NCI-H526 (cell line): ENCODE measurements at regions not wholly inside any gene's neighbourhood (a gene's known extent, or its start where the extent isn't known, plus 50 kb on each side); places are given as distances from the start of the nearest gene placed in this dataset.
"Not testable (repeated sequence)": the region's sequence is repeated elsewhere in the genome, so short reads cannot be mapped to it uniquely, and the experiment has no call there.

Experiments used
- DNase-seq, 2 experiments: peaks; one replicate each; lab custom pipeline; 2025; lab: John Stamatoyannopoulos, UW

- no peak for DNase-seq
Measured at GRCh38 chr4:187666697-187667494, 328.7 kb upstream of the ZFP42 start.

DNA sequence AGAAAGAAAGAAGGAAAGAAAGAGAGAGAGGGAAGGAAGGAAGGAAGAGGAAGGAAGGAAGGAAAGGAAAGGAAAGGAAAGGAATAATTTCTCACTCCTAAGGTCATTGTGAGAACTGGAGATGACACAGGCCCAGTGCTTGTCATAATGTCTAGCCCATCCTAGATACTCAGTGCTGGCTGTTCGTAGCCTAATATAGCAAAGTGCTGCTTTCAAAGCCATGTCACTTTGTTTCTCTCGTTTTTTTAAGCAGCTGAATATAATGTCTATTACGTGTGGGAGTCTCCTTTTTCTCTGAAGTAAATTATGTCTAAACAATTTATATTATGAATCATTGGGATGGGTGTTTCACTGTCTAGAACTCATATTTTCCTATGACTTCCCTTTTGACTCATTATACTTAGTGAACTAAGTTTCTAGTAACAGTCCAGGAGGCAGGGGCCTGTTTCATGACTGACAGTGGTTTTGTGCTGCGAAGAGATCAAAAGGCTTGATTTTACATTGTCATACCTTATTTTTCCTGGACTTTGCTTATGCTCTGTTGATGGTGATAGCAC lies 327.0 kb upstream of the ZFP42 start:
- DNase-seq: no peak

DNA sequence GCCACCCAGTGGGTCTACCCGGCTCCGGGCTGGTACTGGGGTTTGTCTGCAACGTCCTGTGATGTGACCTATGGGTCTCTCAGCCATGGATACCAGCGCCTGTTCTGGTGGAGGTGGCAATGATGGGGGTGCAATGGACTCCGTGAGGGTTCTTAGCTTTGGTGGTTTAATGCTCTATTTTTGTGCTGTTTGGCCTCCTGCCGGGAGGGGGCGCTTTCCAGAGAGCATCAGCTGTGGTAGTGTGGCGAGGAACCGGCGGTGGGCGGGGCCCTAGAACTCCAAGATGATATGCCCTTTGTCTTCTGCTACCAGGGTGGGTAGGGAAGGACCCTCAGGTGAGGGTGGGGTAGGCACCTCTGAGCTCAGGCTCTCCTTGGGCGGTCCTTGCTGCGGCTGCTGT lies 324.1 kb upstream of the ZFP42 start:
- not testable (repeated sequence) for DNase-seq

GRCh38 chr4:187671958-187672357 lies 323.6 kb upstream of the ZFP42 start:
- not testable (repeated sequence) for DNase-seq

DNA sequence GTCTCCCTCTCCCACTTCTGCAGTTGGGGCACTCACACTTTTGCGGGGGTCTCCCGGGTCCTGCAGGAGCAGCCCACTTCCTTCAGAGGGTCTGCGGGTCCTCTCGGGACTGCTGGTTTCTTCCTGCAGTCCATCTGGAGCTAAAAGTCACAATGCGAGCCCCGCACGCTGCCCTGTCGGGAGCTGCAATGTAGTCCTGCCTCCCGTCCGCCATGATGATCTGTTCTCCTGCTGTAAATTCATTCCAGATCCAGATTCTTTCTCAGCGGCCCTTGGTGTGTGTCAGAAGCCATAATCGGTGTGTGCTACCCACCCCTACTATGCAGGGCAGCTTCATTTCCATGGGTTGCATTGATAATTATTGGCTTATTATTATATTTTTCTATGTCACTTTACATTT lies 323.0 kb upstream of the ZFP42 start:
- DNase-seq: not testable (repeated sequence)

DNA sequence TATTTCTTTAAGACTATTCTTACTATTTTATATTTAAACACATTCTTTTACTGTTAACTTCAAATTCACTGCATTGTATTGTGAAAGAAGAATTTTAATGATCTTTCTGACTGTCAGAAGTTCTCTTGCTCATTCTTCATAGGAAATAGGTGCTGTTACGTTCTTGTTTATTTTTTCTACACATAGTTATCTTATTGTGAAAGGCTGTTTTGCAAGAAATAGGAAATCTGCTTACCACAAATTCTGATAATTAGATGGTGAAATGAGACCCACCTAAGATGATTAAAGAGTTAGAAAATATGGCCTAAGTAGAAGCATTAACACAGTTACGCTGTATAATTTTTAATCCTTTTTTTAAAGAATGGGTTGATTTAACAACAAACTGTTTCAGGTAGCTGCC lies 316.1 kb upstream of the ZFP42 start:
- DNase-seq: no peak

- no peak for DNase-seq
Measured at GRCh38 chr4:187685247-187685646, 310.3 kb upstream of the ZFP42 start.

- no peak for DNase-seq
Measured at GRCh38 chr4:187687697-187688096, 307.9 kb upstream of the ZFP42 start.

DNA sequence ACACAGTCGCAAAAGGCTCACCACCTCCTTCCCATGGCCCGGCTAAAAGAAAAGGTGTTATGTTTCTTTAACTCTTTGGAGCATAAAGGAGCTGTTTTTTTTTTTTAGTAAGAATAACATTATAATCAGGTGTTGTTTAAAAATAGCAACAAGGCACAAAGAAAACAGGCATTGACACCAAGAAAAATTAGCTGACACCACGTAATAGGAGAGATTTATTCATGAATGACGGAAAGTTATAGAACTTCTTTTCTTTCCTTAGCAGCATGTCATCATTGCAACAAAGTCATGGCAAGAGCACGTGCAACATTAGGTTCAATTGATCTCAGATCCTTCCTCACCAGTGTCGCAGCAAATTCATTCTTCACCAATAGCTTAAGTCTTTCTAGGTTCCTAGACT lies 302.9 kb upstream of the ZFP42 start:
- DNase-seq: no peak

DNA sequence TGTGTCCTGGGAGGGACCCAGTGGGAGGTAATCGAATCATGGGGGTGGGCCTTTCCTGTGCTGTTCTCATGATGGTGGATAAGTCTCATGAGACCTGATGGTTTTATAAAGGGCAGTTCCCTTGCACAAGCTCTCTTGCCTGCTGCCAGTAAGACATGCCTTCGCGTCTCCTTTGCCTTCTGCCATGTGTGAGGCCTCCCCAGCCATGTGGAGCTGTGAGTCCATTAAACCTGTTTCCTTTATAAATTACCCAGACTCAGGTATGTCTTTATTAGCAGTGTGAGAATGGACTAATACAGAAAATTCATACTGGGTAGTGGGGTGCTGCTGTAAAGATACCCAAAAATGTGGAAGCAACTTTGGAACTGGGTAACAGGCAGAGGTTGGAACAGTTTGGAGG lies 300.0 kb upstream of the ZFP42 start:
- not testable (repeated sequence) for DNase-seq

DNA sequence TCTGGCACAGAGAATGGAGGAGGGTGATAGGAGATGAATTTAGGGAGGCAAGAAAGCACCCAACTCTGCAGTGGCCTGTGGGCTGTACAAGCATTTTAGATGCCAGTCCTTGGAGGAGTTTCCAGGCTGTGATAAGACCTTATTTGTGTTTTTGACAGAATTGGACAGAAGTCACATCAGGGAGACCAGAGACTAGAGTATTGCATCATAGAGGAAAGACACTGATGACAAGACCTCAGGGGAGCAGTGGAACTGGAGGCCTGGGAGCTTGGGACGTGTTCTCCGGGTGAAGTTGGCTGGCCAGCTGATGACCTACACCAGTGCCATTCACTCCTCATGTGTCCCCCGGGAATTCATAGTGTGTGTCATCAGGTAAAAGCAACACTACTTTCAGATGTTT lies 284.0 kb upstream of the ZFP42 start:
- DNase-seq: no peak

GRCh38 chr4:187714957-187715356 lies 280.6 kb upstream of the ZFP42 start:
- DNase-seq: no peak

- DNase-seq: no peak
Measured at GRCh38 chr4:187715466-187715865, 280.1 kb upstream of the ZFP42 start.

DNA sequence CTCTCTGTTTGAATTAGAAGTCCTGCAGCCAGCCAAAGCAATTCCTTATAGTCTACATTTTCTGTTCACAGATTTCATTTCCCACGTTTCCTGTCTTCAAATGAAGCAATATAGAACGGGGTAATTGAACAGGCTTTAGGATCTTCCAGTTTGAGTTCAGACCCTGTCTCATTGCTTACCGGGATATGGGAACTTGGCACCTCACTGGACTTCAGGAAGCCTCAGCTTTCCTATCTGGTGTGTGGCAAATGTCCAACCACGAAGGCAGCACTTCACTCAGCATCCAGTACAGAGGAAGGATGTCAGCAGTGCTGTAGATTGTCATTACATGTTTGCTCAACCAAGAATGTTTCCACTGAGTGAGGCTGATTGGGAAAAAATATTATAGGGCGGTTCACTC lies 271.1 kb upstream of the ZFP42 start:
- no peak for DNase-seq

- no peak for DNase-seq
Measured at GRCh38 chr4:187726485-187726884, 269.1 kb upstream of the ZFP42 start.

DNA sequence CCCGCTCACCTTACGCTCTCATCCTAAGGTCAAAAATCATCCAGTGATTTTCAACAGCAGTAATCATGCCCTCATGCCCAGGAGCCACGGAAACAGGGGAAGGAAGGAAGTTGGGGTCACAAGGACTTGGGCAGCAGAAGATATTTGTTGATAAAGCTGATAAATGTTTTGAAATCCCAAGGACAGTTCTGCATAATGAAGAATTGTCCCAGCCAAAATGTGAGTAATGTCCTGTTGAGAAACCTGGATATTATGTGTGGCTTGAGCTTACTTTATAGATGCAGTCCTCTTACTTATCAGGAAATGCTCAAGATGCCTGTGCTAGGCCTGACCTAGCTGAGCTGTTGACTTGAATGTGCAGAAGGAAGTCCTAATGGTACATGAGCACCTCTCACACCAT lies 263.0 kb upstream of the ZFP42 start:
- DNase-seq: no peak

GRCh38 chr4:187739771-187740170 lies 255.8 kb upstream of the ZFP42 start:
- DNase-seq: no peak

DNA sequence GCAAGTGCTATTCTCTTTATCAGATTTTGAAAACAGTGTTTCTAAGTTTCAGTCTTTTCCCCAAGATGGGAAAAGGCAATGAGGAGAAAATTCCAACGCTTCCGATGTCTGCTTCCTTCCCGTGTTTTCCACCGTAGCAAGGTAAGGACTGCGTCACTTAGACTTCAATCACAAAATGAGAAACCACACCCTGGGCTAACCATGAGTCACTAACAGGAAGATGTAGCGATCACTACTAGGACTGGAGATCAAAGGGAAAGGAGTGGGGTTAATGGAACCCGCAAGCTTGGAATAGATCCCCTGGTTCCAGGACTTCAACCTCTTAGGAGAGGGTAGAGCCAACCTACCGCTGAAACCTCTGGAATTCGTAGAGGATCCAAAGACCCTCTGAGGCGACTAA lies 250.7 kb upstream of the ZFP42 start:
- no peak for DNase-seq

GRCh38 chr4:187750652-187751051 lies 244.9 kb upstream of the ZFP42 start:
- DNase-seq: not testable (repeated sequence)

GRCh38 chr4:187767158-187767557 lies 228.4 kb upstream of the ZFP42 start:
- no peak for DNase-seq

- no peak for DNase-seq
Measured at GRCh38 chr4:187767687-187768086, 227.9 kb upstream of the ZFP42 start.

- DNase-seq: no peak
Measured at GRCh38 chr4:187770345-187770744, 225.2 kb upstream of the ZFP42 start.

DNA sequence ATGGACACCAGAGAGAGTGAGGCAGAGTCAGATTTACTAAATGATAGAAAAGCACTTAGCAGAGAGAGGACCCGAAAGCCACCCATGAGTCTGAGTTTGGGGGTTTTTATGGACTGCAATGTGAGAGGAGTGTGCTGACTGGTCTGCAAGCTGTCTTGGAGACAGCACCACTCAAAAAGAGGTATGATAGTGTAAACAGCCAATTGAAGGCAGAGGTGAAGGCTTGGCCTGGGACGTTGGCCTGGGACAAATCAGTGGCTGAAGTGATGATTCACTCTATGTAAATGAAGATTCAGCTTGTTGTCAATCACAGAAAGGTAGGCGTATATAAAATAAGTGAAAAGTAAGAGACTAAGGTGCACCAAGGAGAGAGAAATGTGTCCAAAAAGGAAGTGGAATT lies 217.6 kb upstream of the ZFP42 start:
- DNase-seq: no peak

DNA sequence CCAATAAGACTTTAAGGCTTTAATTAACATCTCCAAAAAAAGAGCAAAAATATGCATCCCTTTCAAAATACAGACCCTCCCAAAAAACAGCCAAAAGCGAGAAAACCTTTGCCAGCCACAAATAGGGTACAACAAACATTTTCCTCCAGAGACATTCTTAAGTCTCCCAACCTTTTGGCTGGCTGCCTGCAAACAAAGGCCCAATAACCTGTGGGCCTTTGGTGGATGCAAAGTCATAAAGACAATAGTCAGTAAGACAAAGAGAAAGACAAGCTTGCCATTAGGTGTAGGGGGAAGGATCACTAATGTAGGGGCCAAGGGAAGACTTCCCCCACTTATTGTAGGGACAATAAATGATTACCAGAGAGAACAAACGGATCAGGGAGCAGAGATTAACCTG lies 215.5 kb upstream of the ZFP42 start:
- no peak for DNase-seq
